WTC11 (cell line): ENCODE measurements at regions not wholly inside any gene's neighbourhood (a gene's known extent, or its start where the extent isn't known, plus 50 kb on each side); places are given as distances from the start of the nearest gene placed in this dataset.

Experiments used
- ATF1 ChIP-seq: sonication (generic); formaldehyde crosslinking; IDR thresholded peaks from 2 replicates; pipeline ENCODE4 v1.8.1; 2023; ENCODE audit warnings: mild to moderate bottlenecking, moderate library complexity, missing genetic modification reagents
- JUN ChIP-seq: sonication (generic); formaldehyde crosslinking; IDR thresholded peaks from 2 replicates; pipeline ENCODE4 v1.8.0; 2023; ENCODE audit warnings: mild to moderate bottlenecking, missing genetic modification reagents
- TEAD1 ChIP-seq: sonication (generic); formaldehyde crosslinking; IDR thresholded peaks from 2 replicates; pipeline ENCODE4 v1.8.0; 2022; ENCODE audit warnings: mild to moderate bottlenecking, missing genetic modification reagents
- TF ChIP-seq, protein P1 (sequence below): sonication (generic); formaldehyde crosslinking; conservative IDR thresholded peaks from 2 replicates; pipeline ENCODE4 v1.8.1; 2023; ENCODE audit warnings: mild to moderate bottlenecking, low read depth, missing genetic modification reagents, moderate library complexity
- TF ChIP-seq, protein P2 (sequence below): fragments of 200-600 bp; IDR thresholded peaks from 2 replicates; pipeline ENCODE4 v1.8.0; 2022; ENCODE audit warnings: antibody characterized with exemption

DNA sequence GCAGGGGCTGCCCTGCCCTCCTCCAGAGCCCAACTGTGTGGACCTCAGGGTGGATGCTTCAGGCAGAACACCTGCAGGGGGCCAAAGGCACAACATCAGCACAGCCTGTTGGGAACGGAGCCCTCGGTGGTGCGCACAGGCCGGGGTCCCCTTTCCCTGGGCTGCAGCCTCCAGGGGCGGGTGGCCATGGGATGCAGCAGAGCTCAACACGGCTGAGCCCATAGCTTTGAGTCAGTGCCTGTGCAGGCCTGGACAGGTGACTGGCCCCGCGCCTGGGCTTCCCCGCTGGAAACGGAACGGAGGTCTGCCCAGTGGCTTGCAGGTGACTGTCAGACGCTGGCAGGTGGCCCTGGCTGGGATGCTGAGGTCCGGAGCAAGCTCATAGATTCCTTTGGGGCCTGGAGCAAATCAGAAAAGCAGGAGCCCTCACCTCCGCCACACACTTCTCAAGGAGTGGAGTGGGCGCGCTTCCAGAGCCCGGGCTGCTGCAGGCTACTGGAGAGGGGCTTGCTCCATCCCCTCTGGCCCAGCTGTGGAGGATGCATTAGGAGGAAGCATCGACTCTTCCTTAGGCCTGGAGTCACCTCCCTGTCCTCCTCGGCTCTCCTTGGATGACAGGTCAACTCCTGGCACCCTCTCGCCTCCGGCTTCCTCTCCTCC is 69.8 kb upstream of the RNU6ATAC start:
- TF ChIP-seq, protein P1, sequence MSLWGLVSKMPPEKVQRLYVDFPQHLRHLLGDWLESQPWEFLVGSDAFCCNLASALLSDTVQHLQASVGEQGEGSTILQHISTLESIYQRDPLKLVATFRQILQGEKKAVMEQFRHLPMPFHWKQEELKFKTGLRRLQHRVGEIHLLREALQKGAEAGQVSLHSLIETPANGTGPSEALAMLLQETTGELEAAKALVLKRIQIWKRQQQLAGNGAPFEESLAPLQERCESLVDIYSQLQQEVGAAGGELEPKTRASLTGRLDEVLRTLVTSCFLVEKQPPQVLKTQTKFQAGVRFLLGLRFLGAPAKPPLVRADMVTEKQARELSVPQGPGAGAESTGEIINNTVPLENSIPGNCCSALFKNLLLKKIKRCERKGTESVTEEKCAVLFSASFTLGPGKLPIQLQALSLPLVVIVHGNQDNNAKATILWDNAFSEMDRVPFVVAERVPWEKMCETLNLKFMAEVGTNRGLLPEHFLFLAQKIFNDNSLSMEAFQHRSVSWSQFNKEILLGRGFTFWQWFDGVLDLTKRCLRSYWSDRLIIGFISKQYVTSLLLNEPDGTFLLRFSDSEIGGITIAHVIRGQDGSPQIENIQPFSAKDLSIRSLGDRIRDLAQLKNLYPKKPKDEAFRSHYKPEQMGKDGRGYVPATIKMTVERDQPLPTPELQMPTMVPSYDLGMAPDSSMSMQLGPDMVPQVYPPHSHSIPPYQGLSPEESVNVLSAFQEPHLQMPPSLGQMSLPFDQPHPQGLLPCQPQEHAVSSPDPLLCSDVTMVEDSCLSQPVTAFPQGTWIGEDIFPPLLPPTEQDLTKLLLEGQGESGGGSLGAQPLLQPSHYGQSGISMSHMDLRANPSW (CRISPR knock-in tag) = no peak
- TF ChIP-seq, protein P2, sequence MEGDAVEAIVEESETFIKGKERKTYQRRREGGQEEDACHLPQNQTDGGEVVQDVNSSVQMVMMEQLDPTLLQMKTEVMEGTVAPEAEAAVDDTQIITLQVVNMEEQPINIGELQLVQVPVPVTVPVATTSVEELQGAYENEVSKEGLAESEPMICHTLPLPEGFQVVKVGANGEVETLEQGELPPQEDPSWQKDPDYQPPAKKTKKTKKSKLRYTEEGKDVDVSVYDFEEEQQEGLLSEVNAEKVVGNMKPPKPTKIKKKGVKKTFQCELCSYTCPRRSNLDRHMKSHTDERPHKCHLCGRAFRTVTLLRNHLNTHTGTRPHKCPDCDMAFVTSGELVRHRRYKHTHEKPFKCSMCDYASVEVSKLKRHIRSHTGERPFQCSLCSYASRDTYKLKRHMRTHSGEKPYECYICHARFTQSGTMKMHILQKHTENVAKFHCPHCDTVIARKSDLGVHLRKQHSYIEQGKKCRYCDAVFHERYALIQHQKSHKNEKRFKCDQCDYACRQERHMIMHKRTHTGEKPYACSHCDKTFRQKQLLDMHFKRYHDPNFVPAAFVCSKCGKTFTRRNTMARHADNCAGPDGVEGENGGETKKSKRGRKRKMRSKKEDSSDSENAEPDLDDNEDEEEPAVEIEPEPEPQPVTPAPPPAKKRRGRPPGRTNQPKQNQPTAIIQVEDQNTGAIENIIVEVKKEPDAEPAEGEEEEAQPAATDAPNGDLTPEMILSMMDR = no peak
- no peak for TF ChIP-seq JUN
- TF ChIP-seq TEAD1 (CRISPR knock-in tag) = no peak
- TF ChIP-seq ATF1 (CRISPR knock-in tag) = no peak
